ENCODE measurements at regions not wholly inside any gene's neighbourhood (a gene's known extent, or its start where the extent isn't known, plus 50 kb on each side); places are given as distances from the start of the nearest gene placed in this dataset.
"Not testable (repeated sequence)": the region's sequence is repeated elsewhere in the genome, so short reads cannot be mapped to it uniquely, and the experiment has no call there.

DNA sequence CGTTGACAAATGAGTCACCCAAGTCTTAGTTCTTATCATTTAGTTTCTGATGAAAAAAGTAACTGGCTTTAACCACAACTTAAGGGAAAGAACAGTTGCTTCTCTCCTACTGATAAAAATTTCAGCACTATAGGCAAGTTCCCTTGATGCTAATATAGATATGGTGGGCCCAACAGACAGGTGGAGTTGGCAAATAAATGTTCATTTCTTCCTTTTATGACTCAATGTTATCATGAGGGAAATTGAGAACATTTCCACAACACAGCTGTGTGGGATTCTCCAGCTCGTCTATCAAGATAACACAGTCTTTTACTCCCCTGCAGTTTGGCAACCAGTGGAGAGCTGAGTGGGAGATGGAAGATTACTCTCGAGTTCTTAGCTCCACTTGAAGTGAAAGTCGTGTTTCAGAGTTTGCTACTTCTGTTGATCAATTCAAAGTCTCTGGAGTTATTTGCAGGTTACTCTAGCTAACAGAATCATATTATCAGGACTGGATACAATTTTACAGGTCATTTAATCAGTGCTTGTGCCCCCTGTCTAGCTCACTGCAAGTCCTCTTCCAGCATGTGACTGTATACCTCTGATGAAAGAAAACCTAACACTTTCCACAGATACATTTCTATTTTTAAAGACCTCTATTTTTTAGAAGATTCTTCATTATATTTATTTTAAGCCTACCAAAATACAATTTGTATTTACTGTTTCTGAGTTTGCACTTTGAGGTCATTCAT is 270.6 kb upstream of the GK2 start:
- intact Hi-C loops (cut with DNase I): loop anchor here in 1 of 2 donors (5.0 kb wide), 1 partner anchor 451 kb away; no protein-coding TSS in a partner anchor
- no peak for DNase-seq

DNA sequence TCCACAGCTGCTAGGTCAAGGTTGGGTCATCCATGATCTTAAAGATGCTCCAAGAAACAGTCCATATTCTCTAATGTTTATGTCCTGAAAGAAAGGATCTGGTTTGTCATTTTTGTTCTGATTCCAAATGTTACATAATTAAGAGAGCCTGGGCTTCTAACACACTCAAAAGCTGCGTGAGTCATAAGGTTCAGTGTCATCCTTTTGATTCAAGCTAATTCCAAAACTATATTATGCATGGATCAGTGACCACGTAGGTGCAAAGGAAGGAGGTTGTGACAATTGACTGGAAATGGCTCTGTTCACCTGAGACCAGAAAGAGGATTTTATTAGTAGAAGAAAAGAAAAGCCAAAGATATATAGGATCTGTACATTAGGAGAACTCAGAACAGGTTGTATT is 268.7 kb upstream of the GK2 start:
- H3K27ac ChIP-seq: no peak overlapping the region
- no peaks in the 10 kb centered on the region for H3K36me3 ChIP-seq (ENCODE audit: insufficient read depth in 1 of 2, low read depth in 1 of 2)
- no peak overlapping the region for H3K4me3 ChIP-seq
- no peaks in the 10 kb centered on the region for H3K4me1 ChIP-seq
- 71 to 81% (median 76%) methylated on average over 2 of the region's 2 CpGs for WGBS, 3 donors
- DNase-seq (no peak), ATAC-seq (no peak)
- intact Hi-C loops (cut with DNase I): loop anchor here in 1 of 2 donors (5.0 kb wide), 1 partner anchor 449 kb away; no protein-coding TSS in a partner anchor
- H3K27me3 ChIP-seq (ENCODE audit: insufficient read depth in 3 of 3, low read length in 2 of 3): no peaks in the 10 kb centered on the region
- TF ChIP-seq, protein P1, sequence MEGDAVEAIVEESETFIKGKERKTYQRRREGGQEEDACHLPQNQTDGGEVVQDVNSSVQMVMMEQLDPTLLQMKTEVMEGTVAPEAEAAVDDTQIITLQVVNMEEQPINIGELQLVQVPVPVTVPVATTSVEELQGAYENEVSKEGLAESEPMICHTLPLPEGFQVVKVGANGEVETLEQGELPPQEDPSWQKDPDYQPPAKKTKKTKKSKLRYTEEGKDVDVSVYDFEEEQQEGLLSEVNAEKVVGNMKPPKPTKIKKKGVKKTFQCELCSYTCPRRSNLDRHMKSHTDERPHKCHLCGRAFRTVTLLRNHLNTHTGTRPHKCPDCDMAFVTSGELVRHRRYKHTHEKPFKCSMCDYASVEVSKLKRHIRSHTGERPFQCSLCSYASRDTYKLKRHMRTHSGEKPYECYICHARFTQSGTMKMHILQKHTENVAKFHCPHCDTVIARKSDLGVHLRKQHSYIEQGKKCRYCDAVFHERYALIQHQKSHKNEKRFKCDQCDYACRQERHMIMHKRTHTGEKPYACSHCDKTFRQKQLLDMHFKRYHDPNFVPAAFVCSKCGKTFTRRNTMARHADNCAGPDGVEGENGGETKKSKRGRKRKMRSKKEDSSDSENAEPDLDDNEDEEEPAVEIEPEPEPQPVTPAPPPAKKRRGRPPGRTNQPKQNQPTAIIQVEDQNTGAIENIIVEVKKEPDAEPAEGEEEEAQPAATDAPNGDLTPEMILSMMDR (IDR thresholded peaks at IDR 0.05): no peak
- peaks cover 6% of the 10 kb centered on the region for H3K9me3 ChIP-seq

More for the DNA sequence above, 270.6 kb upstream of the GK2 start:
- no peaks in the 10 kb centered on the region for H3K4me1 ChIP-seq
- no peak for ATAC-seq
- no peak overlapping the region for H3K27ac ChIP-seq
- no peak overlapping the region for H3K4me3 ChIP-seq
- no peaks in the 10 kb centered on the region for H3K36me3 ChIP-seq (ENCODE audit: insufficient read depth in 1 of 2, low read depth in 1 of 2)
- TF ChIP-seq, protein P1 (IDR thresholded peaks at IDR 0.05): no peak
- H3K27me3 ChIP-seq (ENCODE audit: insufficient read depth in 3 of 3, low read length in 2 of 3): no peaks in the 10 kb centered on the region
- no peaks in the 10 kb centered on the region for H3K9me3 ChIP-seq
- 51 to 60% (median 58%) methylated on average over 4 of the region's 4 CpGs for whole genome bisulfite sequencing, 3 donors

DNA sequence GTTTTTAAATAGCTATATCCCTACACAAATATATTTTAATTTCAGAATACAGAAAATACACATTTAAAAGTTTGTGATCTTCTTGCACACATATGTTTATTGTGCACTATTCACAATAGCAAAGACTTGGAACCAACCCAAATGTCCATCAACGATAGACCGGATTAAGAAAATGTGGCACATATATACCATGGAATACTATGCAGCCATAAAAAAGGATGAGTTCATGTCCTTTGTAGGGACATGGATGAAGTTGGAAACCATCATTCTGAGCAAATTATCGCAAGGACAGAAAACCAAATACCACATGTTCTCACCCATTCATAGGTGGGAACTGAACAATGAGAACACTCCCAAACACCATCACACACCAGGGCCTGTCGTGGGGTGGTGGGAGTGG is 266.9 kb upstream of the GK2 start:
- 92 to 97% (median 95%) methylated on average over 4 of the region's 4 CpGs for WGBS, 3 donors
- not testable (repeated sequence) for H3K9me3 ChIP-seq; DNase-seq; H3K4me3 ChIP-seq; H3K4me1 ChIP-seq; H3K27ac ChIP-seq; ATAC-seq; H3K27me3 ChIP-seq (ENCODE audit: insufficient read depth in 3 of 3, low read length in 2 of 3); H3K36me3 ChIP-seq (ENCODE audit: insufficient read depth in 1 of 2, low read depth in 1 of 2)
- intact Hi-C loops (cut with DNase I): loop anchor here in 1 of 2 donors (5.0 kb wide), 1 partner anchor 448 kb away; no protein-coding TSS in a partner anchor

DNA sequence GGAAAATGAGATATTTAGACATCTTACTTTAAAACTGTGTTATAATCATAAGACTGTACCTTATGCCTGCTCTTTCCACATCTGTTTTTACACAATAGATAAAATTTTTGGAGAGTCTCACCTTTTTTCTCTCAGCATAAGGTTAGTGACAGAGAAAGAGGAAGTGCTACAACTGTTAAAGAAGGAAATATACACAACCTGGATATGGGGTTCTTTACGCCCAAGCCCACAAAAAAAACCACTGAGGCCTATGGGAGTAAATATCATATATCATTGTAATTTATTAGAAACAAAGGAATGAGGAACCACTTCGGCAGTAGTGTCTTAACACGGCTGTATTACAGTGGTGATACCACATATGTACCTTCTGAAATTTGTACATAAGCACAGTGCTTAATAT is 265.9 kb upstream of the GK2 start:
- ATAC-seq (no peak), DNase-seq (no peak)
- peaks cover 10% of the 10 kb centered on the region for H3K9me3 ChIP-seq
- H3K4me3 ChIP-seq: no peak overlapping the region
- H3K27me3 ChIP-seq (ENCODE audit: insufficient read depth in 3 of 3, low read length in 2 of 3): no peaks in the 10 kb centered on the region
- H3K4me1 ChIP-seq: no peaks in the 10 kb centered on the region
- no peaks in the 10 kb centered on the region for H3K36me3 ChIP-seq (ENCODE audit: insufficient read depth in 1 of 2, low read depth in 1 of 2)
- intact Hi-C loops (cut with DNase I): no loop called here
- 83 to 87% (median 86%) methylated on average over 3 of the region's 3 CpGs for WGBS, 3 donors
- TF ChIP-seq, protein P1 (IDR thresholded peaks at IDR 0.05): no peak
- H3K27ac ChIP-seq: no peak overlapping the region

DNA sequence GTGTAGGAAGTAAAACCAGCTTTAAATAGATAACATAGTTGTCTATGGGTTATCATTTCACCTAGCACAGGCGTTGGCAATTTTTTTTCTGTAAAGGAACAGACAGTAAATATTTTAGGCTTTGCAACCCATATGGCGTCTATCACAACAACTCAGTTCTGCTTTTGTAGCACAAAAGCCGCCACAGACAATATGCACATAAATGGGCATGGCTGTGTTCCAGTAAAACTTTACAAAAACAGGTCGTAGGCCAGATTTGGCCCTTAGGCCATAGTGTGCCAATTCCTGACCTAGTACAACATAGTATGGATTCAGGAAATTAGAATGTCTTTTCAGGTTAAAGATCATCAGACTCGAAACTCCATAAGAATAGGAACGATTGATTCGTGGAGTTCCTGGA is 265.3 kb upstream of the GK2 start:
- intact Hi-C loops (cut with DNase I): no loop called here
- H3K4me3 ChIP-seq: no peak overlapping the region
- TF ChIP-seq, protein P1 (IDR thresholded peaks at IDR 0.05): no peak
- H3K27me3 ChIP-seq (ENCODE audit: insufficient read depth in 3 of 3, low read length in 2 of 3): no peaks in the 10 kb centered on the region
- H3K36me3 ChIP-seq (ENCODE audit: insufficient read depth in 1 of 2, low read depth in 1 of 2): no peaks in the 10 kb centered on the region
- no peaks in the 10 kb centered on the region for H3K4me1 ChIP-seq
- 67 to 68% (median 67%) methylated on average over 7 of the region's 7 CpGs for WGBS, 3 donors
- ATAC-seq (no peak), DNase-seq (no peak)
- peaks cover 10% of the 10 kb centered on the region for H3K9me3 ChIP-seq
- H3K27ac ChIP-seq: no peak overlapping the region
